NB4 (cell line): ENCODE measurements at regions not wholly inside any gene's neighbourhood (a gene's known extent, or its start where the extent isn't known, plus 50 kb on each side); places are given as distances from the start of the nearest gene placed in this dataset.

ENCODE experiments used
- DNase-seq: peaks from one replicate; pipeline ENCODE4 v3.0.0; 2010; ENCODE audit warnings: low read depth
- H3K4me3 ChIP-seq: one replicate; pipeline ENCODE4 v1.5.1; 2011; ENCODE audit warnings: mild to moderate bottlenecking, low read depth, low read length, moderate library complexity
- MYC ChIP-seq: IDR thresholded peaks from 2 replicates; pipeline ENCODE4 v1.6.1; 2011; ENCODE audit warnings: low read depth, low read length
- POLR2A ChIP-seq: IDR thresholded peaks from 2 replicates; pipeline ENCODE4 v1.6.1; 2011; ENCODE audit warnings: mild to moderate bottlenecking; ENCODE audit not compliant: insufficient read length; ENCODE audit errors: extremely low read depth
- TF ChIP-seq, protein P1 (sequence below): IDR thresholded peaks from 2 replicates; pipeline ENCODE4 v1.6.1; 2011; ENCODE audit warnings: low read depth, low read length
- TF ChIP-seq, protein P2 (sequence below): IDR thresholded peaks from one replicate; pipeline ENCODE4 v1.5.1; 2012; ENCODE audit warnings: low read depth, low read length

DNA sequence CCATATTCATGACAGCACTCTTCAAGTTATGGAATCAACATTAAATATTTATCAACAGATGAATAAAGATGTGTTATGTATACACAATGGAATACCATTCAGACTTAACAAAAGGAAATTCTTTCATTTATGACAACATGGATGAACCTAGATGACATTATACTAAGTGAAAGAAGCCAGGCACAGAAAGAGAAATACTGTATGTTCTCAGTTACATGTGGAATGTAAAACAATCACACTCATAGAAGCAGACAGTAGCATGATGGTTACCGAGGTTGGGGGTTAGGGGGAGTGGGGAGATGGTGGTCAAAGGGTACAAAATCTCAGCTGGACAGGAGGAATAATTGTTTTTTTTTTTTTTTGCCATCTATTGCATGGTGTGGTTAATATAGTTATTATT lies 431.9 kb downstream of the DMAC1 start:
- DNase-seq, result no peak
- TF ChIP-seq, protein P1, sequence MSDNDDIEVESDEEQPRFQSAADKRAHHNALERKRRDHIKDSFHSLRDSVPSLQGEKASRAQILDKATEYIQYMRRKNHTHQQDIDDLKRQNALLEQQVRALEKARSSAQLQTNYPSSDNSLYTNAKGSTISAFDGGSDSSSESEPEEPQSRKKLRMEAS, result no peak
- TF ChIP-seq POLR2A (no peak), MYC (no peak)
- TF ChIP-seq, protein P2, sequence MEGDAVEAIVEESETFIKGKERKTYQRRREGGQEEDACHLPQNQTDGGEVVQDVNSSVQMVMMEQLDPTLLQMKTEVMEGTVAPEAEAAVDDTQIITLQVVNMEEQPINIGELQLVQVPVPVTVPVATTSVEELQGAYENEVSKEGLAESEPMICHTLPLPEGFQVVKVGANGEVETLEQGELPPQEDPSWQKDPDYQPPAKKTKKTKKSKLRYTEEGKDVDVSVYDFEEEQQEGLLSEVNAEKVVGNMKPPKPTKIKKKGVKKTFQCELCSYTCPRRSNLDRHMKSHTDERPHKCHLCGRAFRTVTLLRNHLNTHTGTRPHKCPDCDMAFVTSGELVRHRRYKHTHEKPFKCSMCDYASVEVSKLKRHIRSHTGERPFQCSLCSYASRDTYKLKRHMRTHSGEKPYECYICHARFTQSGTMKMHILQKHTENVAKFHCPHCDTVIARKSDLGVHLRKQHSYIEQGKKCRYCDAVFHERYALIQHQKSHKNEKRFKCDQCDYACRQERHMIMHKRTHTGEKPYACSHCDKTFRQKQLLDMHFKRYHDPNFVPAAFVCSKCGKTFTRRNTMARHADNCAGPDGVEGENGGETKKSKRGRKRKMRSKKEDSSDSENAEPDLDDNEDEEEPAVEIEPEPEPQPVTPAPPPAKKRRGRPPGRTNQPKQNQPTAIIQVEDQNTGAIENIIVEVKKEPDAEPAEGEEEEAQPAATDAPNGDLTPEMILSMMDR, result no peak
- H3K4me3 ChIP-seq, result no peak overlapping the region

DNA sequence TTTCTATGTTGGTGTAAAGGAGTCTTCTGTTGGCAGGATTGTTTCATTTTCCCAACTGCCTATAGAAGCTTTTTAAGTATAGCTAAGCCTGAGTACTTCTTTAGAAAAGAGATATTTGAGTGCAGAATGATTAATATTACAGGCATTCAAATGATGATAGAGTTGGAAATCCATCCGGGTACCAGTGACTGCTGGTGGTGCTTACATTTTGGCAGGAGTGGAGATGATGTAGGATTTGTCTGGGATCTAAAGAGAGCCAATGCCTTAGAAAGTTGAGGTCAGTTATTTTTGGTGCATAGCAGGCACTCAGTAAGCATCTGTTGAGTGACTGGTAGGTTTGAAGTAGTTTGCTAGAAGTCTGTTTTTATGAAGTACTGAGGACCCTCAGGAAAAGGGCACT lies 433.5 kb downstream of the DMAC1 start:
- TF ChIP-seq POLR2A (no peak), MYC (no peak)
- TF ChIP-seq, protein P1, result no peak
- TF ChIP-seq, protein P2, result no peak
- no peak for DNase-seq
- no peak overlapping the region for H3K4me3 ChIP-seq

DNA sequence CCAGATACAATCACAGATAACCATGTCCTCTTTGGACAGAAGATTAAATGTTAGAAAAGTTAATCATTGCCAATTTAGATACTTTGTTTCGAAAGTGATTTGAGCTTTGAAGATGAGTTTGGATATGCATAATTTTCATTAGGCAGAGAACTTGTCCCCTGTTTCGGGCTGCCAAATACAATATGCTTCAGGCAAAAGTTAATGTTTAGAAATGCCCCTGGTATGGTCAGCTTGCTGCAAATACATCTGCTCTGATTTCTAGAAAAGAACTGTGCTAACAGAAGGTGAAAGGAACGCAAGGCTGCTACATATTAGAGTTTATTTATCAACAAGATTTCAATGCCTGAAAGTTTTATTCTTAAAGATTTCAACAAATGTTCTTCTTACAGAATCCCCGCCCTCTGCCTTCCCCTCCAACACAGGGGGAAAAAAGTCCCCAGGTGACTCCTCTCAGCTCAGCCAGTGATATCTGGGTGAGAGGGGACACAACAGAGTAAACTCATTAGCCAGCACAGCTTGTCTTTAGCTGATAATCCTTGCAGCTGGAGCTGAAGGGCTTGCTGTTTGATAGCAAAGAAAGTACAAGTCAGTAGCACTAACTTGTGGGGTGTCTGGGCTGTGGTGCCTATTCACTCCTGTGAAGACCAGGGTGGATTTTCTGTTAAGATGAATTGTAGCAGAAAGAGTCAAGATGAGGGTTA lies 435.7 kb downstream of the DMAC1 start:
- no peak overlapping the region for H3K4me3 ChIP-seq
- DNase-seq, result no peak
- TF ChIP-seq POLR2A, result no peak
- TF ChIP-seq, protein P1, result no peak
- no peak for TF ChIP-seq MYC
- TF ChIP-seq, protein P2, result no peak

DNA sequence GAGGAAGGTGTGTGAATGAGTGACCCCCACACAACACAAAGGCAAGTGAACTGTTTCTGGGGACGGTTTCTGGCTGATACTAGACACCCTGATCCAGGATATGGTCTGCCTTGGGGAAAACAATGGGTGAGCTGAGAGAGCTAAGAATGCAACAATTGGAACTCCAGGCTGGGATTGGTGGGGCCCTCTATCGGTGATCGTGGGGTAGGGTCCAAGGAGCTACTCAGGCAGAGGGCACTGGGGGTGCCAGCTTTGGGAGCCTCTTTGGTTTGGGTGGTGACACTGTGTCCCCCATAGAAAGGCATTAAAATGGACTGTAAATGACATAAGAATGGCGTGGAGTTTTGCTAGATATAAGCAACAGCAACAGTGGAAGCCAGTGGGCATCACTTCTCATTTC lies 439.1 kb downstream of the DMAC1 start:
- TF ChIP-seq, protein P2, result peak; percentile 36
- TF ChIP-seq, protein P1, result no peak

DNA sequence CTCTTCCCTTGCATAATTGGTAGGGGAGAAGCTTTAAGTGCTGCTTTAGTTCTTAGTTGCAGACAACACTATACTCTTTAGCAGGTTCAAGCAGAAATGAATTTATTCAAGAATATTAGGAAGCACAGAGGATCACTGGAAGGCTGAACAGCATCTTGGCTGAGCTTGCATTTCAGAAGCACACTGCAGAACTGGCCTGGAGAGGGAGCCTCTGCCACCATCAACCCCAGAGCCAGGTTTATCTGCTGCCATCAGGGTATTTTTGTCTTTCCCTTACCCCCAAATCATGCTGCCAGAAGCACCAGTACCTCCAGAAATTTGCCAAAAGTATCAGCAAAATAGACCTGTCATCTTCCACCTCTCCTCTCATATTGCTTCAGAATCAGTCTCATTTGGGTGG lies 440.7 kb downstream of the DMAC1 start:
- DNase-seq, result no peak
- TF ChIP-seq POLR2A, result no peak
- TF ChIP-seq, protein P2, result peak; percentile 10
- H3K4me3 ChIP-seq, result no peak overlapping the region

More for the DNA sequence above, 439.1 kb downstream of the DMAC1 start:
- no peak overlapping the region for H3K4me3 ChIP-seq
- DNase-seq, result no peak

DNA sequence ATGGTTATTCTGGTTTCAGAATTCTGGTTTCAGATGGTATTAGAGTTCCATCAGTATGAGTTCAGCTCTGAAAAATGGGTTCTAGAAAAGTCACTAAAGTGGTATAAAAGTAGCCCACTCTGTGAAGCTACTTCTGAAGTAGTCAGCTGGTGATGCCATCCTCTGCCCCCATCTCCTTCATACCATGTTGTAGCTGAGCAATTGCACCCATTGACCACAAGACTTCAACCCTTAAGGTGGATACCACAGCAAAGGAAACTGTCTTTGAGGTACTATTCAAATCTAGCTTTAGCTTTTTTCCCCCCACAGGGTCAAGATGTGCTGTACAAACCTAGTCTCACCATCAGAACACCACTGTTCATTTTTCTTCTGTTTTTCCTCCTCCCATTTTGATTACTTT lies 444.9 kb downstream of the DMAC1 start:
- DNase-seq, result no peak
- H3K4me3 ChIP-seq, result no peak overlapping the region
- no peak for TF ChIP-seq POLR2A
- no peak for TF ChIP-seq MYC
- TF ChIP-seq, protein P2, result no peak
- TF ChIP-seq, protein P1, result no peak
